Mesenteric fat pad (tissue), 1 donor: ENCODE measurements at regions not wholly inside any gene's neighbourhood (a gene's known extent, or its start where the extent isn't known, plus 50 kb on each side); places are given as distances from the start of the nearest gene placed in this dataset.
"Not testable (repeated sequence)": the region's sequence is repeated elsewhere in the genome, so short reads cannot be mapped to it uniquely, and the experiment has no call there.

Source experiments
- DNase-seq: peaks from one replicate; pipeline ENCODE4 v3.0.0-alpha.2; 2020; ENCODE audit warnings: low spot score
- donor health status: DM: yes; HTN: yes; CAD: no.

GRCh38 chr7:146057958-146058357 lies 58.6 kb upstream of the CNTNAP2 start:
- DNase-seq, result no peak

DNA sequence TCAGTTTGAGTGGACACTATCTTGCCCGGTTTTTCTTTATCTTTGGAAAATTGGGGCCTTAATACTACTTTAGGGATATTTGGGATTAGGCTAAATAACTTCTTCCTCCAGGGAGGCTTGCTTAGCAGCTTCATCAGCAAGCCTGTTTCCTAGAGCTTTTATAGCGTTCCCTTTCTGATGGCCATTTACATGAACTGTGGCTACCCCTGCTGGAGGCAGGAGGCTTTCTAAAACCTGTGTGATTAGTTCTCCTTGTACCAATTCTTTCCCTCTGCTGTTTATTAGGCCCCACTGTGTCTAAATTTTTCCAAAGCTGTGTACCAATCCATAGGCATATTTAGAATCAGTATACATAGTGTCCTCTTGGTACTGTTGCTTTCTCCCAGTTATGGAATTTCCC lies 61.7 kb upstream of the CNTNAP2 start:
- DNase-seq, result no peak

- DNase-seq, result no peak
These were observed 63.1 kb upstream of the CNTNAP2 start for GRCh38 chr7:146053492-146053891.

DNA sequence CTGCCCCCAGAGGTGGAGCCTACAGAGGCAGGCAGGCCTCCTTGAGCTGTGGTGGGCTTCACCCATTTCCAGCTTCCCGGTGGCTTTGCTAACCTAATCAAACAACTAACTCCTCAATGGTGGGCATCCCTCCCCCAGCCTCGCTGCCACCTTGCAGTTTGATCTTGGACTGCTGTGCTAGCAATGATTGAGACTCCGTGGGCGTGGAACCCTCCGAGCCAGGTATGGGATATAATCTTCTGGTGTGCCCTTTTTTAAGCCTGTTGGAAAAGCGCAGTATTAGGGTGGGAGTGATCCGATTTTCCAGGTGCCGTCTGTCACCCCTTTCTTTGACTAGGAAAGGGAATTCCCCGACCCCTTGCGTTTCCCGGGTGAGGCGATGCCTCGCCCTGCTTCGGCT lies 73.3 kb upstream of the CNTNAP2 start:
- DNase-seq, result not testable (repeated sequence)

DNA sequence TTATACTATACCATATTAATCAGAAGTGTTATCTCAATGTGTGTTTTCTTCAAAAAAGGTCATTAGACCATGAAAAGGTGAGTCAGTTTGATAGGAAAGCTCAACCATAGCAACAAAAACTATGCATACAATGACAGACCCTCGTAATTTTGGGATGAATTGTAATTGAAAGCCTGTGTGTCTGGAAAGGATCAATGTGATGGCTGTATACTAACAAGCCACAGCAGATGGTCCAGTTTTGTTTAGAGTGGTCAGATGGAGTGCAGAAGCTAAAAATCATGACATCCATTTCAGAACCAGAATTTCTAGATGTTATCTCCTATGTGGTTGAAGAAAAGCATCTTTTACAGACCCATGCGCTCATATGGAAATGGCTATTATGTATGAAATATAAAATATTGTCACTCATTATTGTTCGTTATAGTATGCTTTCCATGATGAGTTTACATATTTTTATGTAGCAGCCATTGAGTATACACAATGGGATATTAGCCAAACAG lies 88.3 kb upstream of the CNTNAP2 start:
- DNase-seq, result no peak

- no peak for DNase-seq
These were observed 89.4 kb upstream of the CNTNAP2 start for GRCh38 chr7:146027243-146027642.

DNA sequence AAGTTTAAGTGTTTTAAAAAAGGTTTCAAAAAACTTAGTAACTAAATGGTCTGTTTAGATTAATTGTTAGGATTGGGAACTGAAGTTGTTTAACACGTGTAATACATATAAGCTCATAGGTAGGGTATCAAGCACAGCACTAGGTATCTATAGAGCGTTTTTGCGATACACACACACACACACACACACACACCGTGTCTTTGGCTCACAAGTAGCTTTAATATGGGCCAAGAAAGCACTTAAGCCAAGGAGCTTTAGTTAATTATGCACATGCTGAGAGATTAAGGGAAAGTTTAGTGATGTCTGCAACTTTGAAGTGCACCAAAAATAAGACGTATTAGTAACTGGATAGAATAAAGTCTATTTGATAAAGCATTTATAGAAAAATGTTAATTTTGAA lies 93.8 kb upstream of the CNTNAP2 start:
- no peak for DNase-seq

- not testable (repeated sequence) for DNase-seq
These were observed 97.3 kb upstream of the CNTNAP2 start for GRCh38 chr7:146019041-146020004.

DNA sequence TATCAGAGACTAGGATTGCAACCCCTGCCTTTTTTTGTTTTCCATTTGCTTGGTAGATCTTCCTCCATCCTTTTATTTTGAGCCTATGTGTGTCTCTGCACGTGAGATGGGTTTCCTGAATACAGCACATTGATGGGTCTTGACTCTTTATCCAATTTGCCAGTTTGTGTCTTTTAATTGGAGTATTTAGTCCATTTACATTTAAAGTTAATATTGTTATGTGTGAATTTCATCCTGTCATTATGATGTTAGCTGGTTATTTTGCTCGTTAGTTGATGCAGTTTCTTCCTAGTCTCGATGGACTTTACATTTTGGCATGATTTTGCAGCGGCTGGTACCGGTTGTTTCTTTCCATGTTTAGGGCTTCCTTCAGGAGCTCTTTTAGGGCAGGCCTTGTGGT lies 99.2 kb upstream of the CNTNAP2 start:
- DNase-seq, result not testable (repeated sequence)

DNA sequence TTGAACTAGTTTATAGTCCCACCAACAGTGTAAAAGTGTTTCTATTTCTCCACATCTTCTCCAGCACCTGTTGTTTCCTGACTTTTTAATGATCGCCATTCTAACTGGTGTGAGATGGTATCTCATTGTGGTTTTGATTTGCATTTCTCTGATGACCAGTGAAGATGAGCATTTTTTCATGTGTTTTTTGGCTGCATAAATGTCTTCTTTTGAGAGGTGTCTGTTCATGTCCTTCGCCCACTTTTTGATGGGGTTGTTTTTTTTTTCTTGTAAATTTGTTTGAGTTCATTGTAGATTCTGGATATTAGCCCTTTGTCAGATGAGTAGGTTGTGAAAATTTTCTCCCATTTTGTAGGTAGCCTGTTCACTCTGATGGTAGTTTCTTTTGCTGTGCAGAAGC lies 102.4 kb upstream of the CNTNAP2 start:
- not testable (repeated sequence) for DNase-seq

DNA sequence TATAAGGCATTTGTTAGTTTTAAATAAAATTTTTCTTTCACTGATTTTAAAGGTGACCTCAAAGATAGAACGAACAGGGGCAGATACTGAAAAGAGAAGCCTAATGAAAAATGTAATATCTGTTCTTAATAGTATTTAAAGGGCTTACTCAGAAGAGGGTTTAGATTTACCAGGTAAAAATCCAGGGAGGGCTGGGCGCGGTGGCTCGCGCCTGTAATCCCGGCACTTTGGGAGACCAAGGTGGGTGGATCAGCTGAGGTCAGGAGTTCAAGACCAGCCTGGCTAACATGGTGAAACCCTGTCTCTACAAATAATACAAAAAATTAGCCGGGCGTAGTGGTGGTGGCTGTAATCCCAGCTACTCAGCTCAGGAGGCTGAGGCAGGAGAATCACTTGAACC lies 108.3 kb upstream of the CNTNAP2 start:
- no peak for DNase-seq

DNA sequence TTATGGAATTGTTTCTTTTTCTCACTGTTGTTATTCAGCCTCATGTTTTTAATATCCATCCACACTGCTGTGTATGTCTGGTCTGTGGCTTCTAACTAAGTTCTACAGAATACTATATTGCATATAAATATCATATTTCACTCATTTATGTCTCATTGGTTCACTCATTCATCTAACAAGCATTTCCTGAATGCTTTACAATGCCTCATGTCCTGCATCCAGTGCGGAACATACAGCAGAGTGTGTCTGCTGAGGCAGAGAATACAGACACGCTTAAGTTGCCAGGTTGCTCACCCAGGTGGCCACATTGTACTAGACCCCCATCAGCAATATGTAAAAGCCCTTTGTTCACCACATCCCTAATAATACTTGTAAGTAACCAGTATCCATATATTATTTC lies 111.8 kb upstream of the CNTNAP2 start:
- no peak for DNase-seq

DNA sequence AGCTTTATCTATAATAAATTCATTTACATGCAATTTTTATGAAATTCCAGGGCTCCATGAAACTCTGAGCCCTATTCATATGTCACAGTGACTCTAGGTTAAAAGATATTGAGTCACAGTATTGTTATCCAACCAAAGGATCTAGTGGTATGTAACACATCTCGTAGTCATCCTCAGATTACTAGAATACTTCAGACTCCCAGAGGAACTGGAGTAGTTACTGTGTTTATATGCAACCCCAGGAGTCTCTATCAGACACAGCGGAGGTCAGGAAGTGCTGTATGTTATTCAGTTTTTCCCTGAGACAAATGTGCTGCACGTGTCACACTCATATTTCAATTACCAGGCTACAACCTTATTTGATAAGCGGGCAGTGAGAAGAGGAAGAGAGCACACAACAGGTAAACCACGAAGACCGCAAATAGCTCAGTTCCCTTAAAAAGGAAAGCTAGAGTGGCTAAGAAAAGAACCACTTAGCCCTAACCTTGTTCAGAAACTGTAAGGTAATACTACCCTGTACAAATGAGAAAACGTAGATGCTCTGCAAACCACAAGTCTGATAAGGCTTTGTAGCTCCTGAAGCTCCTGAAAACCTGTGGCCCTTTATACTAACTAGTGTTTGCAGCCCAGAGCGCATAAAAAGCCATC lies 114.0 kb upstream of the CNTNAP2 start:
- no peak for DNase-seq

DNA sequence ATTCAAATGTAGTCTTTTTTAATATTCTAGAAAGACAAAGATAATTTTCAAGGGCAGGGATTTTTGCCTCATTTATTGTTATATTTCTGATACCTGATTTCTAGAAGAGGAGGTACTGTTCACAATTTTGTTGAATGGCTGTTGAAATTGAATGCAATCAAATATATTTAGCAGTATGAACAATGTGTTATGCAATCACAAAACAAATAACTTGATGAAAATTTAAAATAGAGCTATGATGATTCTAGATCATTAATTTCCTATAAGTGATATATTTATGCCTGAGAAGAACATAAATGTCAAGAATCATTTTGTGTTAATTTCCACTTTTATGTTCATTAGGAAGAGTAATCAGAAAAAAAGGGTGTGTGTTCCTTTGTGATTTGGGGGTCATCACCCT lies 114.6 kb upstream of the CNTNAP2 start:
- DNase-seq, result no peak

DNA sequence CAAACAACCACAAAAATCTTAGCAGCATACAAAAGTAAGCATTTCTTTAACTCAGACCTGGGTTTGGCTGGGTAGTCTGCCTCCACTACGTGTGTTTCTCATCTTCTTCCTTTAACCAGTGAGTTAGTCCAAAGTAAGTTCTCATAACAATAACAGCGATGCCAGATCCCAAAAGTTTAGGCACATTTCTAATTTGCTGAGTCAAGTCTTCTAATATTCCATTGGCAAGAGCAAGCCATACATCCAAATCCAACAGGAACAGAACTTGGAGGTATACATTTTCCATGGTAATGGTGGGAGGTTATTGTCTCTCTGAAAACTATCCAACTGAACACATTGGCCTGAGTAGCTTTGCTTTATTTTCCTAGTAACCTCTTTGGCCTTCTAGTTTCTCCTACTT lies 115.7 kb upstream of the CNTNAP2 start:
- no peak for DNase-seq

DNA sequence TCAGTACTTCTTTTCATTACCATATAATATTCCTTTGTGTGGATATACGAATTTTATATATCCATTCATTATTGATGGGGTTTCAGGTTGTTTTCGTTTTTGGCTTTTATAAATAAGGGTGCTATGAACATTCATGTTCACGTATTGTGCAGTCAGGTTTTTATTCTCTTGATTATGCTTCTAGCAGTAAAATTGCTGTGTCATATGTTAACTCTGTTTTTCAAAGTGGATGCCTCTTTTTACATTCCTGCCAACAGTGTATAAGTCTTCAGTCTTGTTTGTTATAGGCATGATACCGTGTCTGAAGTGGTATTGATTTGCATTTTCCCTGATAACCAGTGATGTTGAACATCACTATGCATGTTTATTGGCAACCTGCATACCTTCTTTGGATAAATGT lies 127.1 kb upstream of the CNTNAP2 start:
- DNase-seq, result no peak

- DNase-seq, result no peak
These were observed 130.2 kb upstream of the CNTNAP2 start for GRCh38 chr7:145986248-145986874.

DNA sequence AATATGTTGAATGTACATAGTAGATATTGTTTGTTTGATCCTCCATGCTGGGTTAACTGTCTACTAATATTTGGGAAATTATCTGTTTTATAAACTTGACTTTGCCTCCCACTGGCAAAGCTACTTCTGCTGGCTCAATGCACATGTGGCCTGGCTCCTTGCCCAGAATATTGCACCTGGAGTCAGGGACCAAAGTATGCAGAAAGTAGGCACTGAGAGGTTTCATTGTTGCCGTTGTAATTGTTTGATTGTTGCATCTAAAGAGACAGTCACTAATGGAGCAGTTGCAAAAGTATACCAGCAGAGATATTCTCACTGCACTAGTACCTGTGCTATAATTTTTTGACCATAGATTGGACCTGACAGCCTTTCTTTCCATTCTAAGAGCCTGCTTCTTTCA lies 137.8 kb upstream of the CNTNAP2 start:
- no peak for DNase-seq

GRCh38 chr7:145959981-145960380 lies 156.6 kb upstream of the CNTNAP2 start:
- no peak for DNase-seq

GRCh38 chr7:145957160-145957890 lies 159.3 kb upstream of the CNTNAP2 start:
- DNase-seq, result no peak

DNA sequence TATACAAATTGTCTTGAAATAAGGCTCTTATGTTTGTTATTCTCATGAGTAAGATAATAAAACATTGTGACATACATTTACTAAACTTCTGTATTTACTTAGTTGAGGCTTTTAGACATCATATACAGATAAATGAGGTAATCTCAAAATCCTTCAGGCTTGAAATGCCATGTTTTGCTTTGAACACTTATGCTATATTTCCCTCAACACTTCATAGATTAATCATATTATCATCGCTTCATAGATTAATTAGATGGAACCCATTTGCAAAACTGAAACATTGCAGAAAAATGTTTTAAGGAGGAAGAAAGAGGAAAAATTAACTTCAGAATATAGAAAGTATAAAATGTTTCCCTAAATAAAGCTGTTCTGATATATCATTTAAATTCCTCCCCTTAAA lies 165.0 kb upstream of the CNTNAP2 start:
- no peak for DNase-seq
